ENCODE measurements at regions not wholly inside any gene's neighbourhood (a gene's known extent, or its start where the extent isn't known, plus 50 kb on each side); places are given as distances from the start of the nearest gene placed in this dataset.

GRCh38 chr2:48018480-48018879 lies 112.2 kb upstream of the FBXO11 start:
- intact Hi-C loops (cut with DNase I), result no loop called here
- no peaks in the 10 kb centered on the region for H3K9me3 ChIP-seq

GRCh38 chr2:48026865-48027264 lies 120.6 kb upstream of the FBXO11 start:
- 46% methylated on average over 1 of the region's 1 CpG for WGBS
- Histone ChIP-seq H3K27me3 (replicated peaks; ENCODE audit: insufficient read depth) (no peaks in the 10 kb centered on the region), H3K9me3 (no peaks in the 10 kb centered on the region), H3K4me3 (no peak overlapping the region), H3K36me3 (no peaks in the 10 kb centered on the region), H3K27ac (no peak overlapping the region), H3K4me1 (replicated peaks) (no peaks in the 10 kb centered on the region)
- intact Hi-C loops (cut with DNase I), result no loop called here
- DNase-seq (ENCODE audit: low spot score), result no peak
- TF ChIP-seq POLR2AphosphoS5 (IDR thresholded peaks at IDR 0.05) (no peak), CTCF (IDR thresholded peaks at IDR 0.05) (no peak), POLR2A (IDR thresholded peaks at IDR 0.05) (no peak)

More at GRCh38 chr2:48018480-48018879, 112.2 kb upstream of the FBXO11 start:
- Histone ChIP-seq H3K27me3 (replicated peaks; ENCODE audit: insufficient read depth) (no peaks in the 10 kb centered on the region), H3K4me3 (no peak overlapping the region), H3K36me3 (no peaks in the 10 kb centered on the region), H3K27ac (no peak overlapping the region), H3K4me1 (replicated peaks) (no peaks in the 10 kb centered on the region)
- DNase-seq (ENCODE audit: low spot score), result no peak
- TF ChIP-seq CTCF (IDR thresholded peaks at IDR 0.05) (no peak), POLR2A (IDR thresholded peaks at IDR 0.05) (no peak), POLR2AphosphoS5 (IDR thresholded peaks at IDR 0.05) (no peak)

GRCh38 chr2:48032765-48033164 lies 126.5 kb upstream of the FBXO11 start:
- Histone ChIP-seq H3K4me3 (no peak overlapping the region), H3K4me1 (replicated peaks) (no peaks in the 10 kb centered on the region), H3K27me3 (replicated peaks; ENCODE audit: insufficient read depth) (no peaks in the 10 kb centered on the region), H3K36me3 (no peaks in the 10 kb centered on the region), H3K27ac (no peak overlapping the region), H3K9me3 (no peaks in the 10 kb centered on the region)
- 79% methylated on average over 2 of the region's 2 CpGs for WGBS
- no peak for DNase-seq (ENCODE audit: low spot score)
- intact Hi-C loops (cut with DNase I), result no loop called here
- TF ChIP-seq POLR2AphosphoS5 (IDR thresholded peaks at IDR 0.05), result no peak
- no peak for TF ChIP-seq CTCF (IDR thresholded peaks at IDR 0.05)
- no peak for TF ChIP-seq POLR2A (IDR thresholded peaks at IDR 0.05)

GRCh38 chr2:48034295-48034694 lies 128.0 kb upstream of the FBXO11 start:
- no peaks in the 10 kb centered on the region for H3K9me3 ChIP-seq
- H3K27ac ChIP-seq, result no peak overlapping the region
- no peaks in the 10 kb centered on the region for H3K27me3 ChIP-seq (replicated peaks; ENCODE audit: insufficient read depth)
- no peak for TF ChIP-seq POLR2A (IDR thresholded peaks at IDR 0.05)
- TF ChIP-seq POLR2AphosphoS5 (IDR thresholded peaks at IDR 0.05), result no peak
- no peak for TF ChIP-seq CTCF (IDR thresholded peaks at IDR 0.05)
- no peak for DNase-seq (ENCODE audit: low spot score)
- no peaks in the 10 kb centered on the region for H3K36me3 ChIP-seq
- intact Hi-C loops (cut with DNase I), result no loop called here
- no peaks in the 10 kb centered on the region for H3K4me1 ChIP-seq (replicated peaks)
- no peak overlapping the region for H3K4me3 ChIP-seq

GRCh38 chr2:48036312-48036711 lies 130.0 kb upstream of the FBXO11 start:
- Histone ChIP-seq H3K4me1 (replicated peaks) (no peaks in the 10 kb centered on the region), H3K36me3 (no peaks in the 10 kb centered on the region), H3K9me3 (no peaks in the 10 kb centered on the region), H3K27ac (no peak overlapping the region), H3K4me3 (no peak overlapping the region), H3K27me3 (replicated peaks; ENCODE audit: insufficient read depth) (no peaks in the 10 kb centered on the region)
- WGBS, result 97% methylated on average over 2 of the region's 2 CpGs
- intact Hi-C loops (cut with DNase I), result no loop called here
- DNase-seq (ENCODE audit: low spot score), result no peak
- TF ChIP-seq CTCF (IDR thresholded peaks at IDR 0.05) (no peak), POLR2A (IDR thresholded peaks at IDR 0.05) (no peak), POLR2AphosphoS5 (IDR thresholded peaks at IDR 0.05) (no peak)

Measured in prostate gland (tissue), 2 donors.